ENCODE measurements at regions not wholly inside any gene's neighbourhood (a gene's known extent, or its start where the extent isn't known, plus 50 kb on each side); places are given as distances from the start of the nearest gene placed in this dataset.

GRCh38 chr7:131274986-131275385, 52.7 kb upstream of the MKLN1 start:
- Histone ChIP-seq H3K4me1 (peaks cover 13 to 14% of the 10 kb centered on the region in 2 donors), H3K27me3 (no peaks in the 10 kb centered on the region), H3K4me3 (no peak overlapping the region), H3K27ac (no peak overlapping the region), H3K36me3 (no peaks in the 10 kb centered on the region), H3K9me3 (no peaks in the 10 kb centered on the region)
- in situ Hi-C loops (cut with MboI; ENCODE audit: low sequenced_read_pairs in 4 of 4), result no loop called here
- ATAC-seq (no peak), DNase-seq (no peak)
- no peak for TF ChIP-seq CTCF (IDR thresholded peaks at IDR 0.05 in 4 of 5, conservative IDR thresholded peaks at IDR 0.05 in 1 of 5)
- TF ChIP-seq POLR2A (IDR thresholded peaks at IDR 0.05), result no peak
- intact Hi-C loops (cut with DNase I; ENCODE audit: low total_unique reads), result no loop called here

- Histone ChIP-seq H3K4me1 (peaks cover 13 to 14% of the 10 kb centered on the region in 2 donors), H3K36me3 (no peaks in the 10 kb centered on the region), H3K9me3 (no peaks in the 10 kb centered on the region), H3K4me3 (no peak overlapping the region), H3K27me3 (no peaks in the 10 kb centered on the region), H3K27ac (no peak overlapping the region)
- TF ChIP-seq CTCF (IDR thresholded peaks at IDR 0.05 in 4 of 5, conservative IDR thresholded peaks at IDR 0.05 in 1 of 5) (no peak), POLR2A (IDR thresholded peaks at IDR 0.05) (no peak)
- intact Hi-C loops (cut with DNase I; ENCODE audit: low total_unique reads) (no loop called here), in situ Hi-C loops (cut with MboI; ENCODE audit: low sequenced_read_pairs in 4 of 4) (no loop called here)
- DNase-seq, result no peak
- no peak for ATAC-seq
Measured at GRCh38 chr7:131276190-131276589, 51.5 kb upstream of the MKLN1 start.

GRCh38 chr7:131276748-131277147, 50.9 kb upstream of the MKLN1 start:
- Histone ChIP-seq H3K4me3 (no peak overlapping the region), H3K27me3 (no peaks in the 10 kb centered on the region), H3K27ac (no peak overlapping the region), H3K4me1 (peaks cover 13 to 14% of the 10 kb centered on the region in 2 donors), H3K9me3 (no peaks in the 10 kb centered on the region), H3K36me3 (no peaks in the 10 kb centered on the region)
- DNase-seq, result no peak
- TF ChIP-seq POLR2A (IDR thresholded peaks at IDR 0.05) (no peak), CTCF (IDR thresholded peaks at IDR 0.05 in 4 of 5, conservative IDR thresholded peaks at IDR 0.05 in 1 of 5) (no peak)
- in situ Hi-C loops (cut with MboI; ENCODE audit: low sequenced_read_pairs in 4 of 4), result no loop called here
- intact Hi-C loops (cut with DNase I; ENCODE audit: low total_unique reads), result no loop called here
- ATAC-seq, result no peak

MicroRNAs in the stretch of these regions (microRNA counts, 767-probe panel; counts per million panel counts)
- microRNA hsa-miR-29a-3p, result 7,723 to 8,402 counts per million in 2 donors

Small RNA genes lying in the stretch of these regions (microRNA-seq; reads per million reads assigned to microRNA genes)
- gene MIR29A (ENCODE audit: borderline replicate concordance in 2 of 2), result 12,139 to 13,724 reads per million in 2 donors

Data from gastrocnemius medialis (tissue), 4 donors.